Fibroblast of skin of back (primary cell): ENCODE measurements at regions not wholly inside any gene's neighbourhood (a gene's known extent, or its start where the extent isn't known, plus 50 kb on each side); places are given as distances from the start of the nearest gene placed in this dataset.

Source experiments
- DNase-seq: peaks from one replicate; pipeline ENCODE4 v3.0.0-alpha.2; 2013

DNA sequence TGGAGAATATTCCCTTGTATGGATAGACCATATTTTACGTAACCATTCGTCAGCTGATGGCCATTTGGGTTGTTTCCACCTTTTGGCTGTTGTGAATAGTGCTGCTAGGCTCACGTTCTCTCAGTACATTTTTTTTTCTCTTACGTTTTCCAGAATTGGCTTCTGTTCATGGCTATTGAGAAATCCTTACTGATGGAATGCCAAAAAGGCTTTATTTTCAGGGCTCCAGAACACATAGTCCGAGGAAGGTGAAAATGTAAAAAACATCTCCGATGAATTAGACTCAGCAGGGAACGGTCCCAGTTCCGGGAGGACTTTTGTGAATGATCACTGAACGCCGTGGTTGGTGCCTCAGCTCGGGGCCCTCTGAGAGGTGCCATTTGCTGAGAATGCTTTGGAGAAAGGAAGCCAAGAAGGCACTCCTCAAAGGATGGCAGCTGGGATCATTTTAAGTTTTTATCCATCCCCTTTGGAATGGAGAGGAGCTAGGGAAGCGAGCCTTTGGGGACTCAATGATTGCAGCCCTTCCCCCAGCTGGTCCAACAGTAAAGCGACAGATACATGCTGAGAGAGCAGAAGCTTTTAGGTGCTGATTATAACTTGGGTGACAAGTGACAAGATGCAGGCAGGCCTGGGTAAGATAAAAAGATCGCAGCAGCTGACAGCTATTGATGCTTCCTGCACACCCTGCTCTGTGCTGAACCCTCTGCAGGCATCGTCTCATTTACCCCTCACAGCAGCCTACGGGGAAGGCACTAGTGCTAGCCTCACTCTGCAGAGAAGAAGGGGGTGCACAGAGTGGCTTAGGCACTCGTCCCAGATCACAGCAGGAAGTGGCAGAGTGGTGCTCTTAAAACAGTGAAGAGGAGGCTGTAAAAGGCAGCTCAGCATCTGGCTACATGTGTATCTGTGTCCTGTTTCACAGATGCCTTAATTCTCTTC lies 133.4 kb upstream of the KCNG1 start:
- no peak for DNase-seq

DNA sequence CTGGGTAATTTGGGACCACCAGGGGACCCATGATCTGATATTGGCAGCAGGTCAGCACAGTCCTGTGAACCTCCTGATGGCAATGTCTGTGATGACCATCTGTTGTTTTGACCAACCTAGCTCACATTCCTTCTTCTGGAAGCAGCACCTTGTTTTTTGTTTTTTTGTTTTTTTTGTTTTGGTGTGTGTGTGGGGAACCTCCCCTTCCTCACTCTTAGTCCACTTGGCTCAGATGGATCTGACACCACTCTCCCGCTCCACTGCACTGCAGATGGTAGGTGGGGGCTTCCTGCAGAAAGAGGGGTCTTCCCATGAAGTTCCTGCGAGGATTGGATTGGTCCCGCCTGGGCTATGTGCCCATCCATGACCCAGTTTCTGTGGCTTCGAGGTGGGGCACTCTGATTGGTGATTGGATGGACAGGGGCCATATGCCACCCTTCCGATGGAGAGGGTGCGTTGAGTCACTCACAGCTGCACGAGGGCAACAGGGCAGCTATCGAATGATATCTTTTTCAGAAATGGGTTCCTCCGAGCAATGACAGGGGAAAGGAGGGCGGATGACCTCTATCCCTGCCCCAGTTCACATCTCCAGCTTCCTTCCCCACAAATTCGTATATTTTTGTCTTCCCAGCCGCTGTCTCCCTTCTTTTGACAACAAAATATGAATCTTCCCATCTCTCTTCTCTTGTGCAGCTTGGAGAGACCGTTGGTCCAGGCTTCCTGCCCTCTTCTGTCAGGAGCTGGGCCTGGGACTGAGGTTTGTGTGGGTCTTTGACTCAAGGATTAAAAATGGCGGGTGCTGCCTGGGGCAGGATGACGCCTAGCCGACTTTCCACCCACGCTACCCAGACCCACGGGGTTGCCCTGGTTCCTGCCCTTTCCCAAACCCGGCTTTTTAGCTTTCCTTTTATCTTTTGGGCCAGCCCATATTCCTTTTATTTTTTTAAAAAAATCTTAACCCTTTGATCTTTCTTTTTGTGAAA lies 132.1 kb upstream of the KCNG1 start:
- DNase-seq = no peak

- no peak for DNase-seq
Observed at GRCh38 chr20:51153867-51154707, 131.2 kb upstream of the KCNG1 start.

- no peak for DNase-seq
Observed at GRCh38 chr20:51148941-51149340, 126.0 kb upstream of the KCNG1 start.

GRCh38 chr20:51144476-51144875 lies 121.6 kb upstream of the KCNG1 start:
- DNase-seq = no peak

DNA sequence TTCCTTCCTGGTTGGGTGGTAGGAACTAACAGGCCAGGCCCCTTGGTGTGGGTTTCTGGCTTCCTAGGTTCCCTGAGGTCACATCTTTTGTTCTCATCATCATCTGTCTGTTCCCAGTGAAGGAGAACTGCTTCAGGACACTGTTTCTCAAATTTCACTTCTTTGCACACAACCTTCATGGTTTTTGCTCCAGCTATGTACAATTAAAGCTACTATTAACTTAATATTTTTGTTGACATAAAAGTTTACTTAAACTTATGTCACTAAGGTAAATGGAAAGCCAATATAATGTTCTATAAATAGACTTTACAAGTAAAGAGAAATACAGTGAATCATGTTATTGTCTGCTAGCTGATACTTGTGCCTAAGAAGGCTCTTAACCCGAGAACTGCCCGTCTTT lies 120.7 kb upstream of the KCNG1 start:
- no peak for DNase-seq

DNA sequence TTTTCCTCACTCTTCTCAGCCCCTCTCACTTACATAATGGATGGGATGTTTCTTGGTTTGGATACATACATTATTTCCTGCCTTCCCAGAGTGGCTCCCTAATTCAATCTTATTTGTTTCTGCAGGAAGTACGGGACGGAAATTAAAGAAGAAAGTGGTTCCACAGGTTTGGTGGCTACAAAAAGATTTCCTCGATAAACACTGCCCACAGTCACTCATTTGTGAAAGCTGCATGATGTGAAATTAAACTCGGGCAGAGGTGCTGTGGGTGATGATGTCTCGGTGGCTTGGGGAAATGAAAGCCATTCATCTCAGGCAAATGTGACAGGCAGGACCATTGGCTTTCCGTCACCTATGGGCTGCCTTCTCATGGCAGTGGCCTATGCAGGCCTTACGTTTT lies 119.5 kb upstream of the KCNG1 start:
- DNase-seq = no peak

GRCh38 chr20:51140671-51141070 lies 117.8 kb upstream of the KCNG1 start:
- DNase-seq = no peak

- no peak for DNase-seq
Observed at GRCh38 chr20:51139891-51140290, 117.0 kb upstream of the KCNG1 start.

- DNase-seq = no peak
Observed at GRCh38 chr20:51138576-51138975, 115.7 kb upstream of the KCNG1 start.

DNA sequence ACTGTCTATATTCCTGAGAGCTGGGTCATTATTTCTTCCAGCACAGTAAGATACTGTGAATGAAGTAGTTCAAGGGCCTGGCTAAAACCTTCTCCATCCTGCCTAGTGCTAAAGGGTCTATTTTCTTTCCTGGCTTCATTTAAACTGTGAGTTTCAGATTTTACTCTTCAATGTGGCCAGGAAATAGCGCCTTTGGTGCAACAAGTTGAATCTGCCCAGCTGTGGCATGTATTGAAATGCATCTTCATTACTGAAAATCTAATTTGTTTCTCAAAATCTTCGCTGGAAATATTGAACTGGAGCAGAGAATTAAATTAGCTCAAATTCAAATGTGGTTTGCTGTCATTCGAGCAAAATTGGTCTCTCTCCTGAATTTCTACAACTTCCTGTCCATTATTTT lies 114.6 kb upstream of the KCNG1 start:
- no peak for DNase-seq

DNA sequence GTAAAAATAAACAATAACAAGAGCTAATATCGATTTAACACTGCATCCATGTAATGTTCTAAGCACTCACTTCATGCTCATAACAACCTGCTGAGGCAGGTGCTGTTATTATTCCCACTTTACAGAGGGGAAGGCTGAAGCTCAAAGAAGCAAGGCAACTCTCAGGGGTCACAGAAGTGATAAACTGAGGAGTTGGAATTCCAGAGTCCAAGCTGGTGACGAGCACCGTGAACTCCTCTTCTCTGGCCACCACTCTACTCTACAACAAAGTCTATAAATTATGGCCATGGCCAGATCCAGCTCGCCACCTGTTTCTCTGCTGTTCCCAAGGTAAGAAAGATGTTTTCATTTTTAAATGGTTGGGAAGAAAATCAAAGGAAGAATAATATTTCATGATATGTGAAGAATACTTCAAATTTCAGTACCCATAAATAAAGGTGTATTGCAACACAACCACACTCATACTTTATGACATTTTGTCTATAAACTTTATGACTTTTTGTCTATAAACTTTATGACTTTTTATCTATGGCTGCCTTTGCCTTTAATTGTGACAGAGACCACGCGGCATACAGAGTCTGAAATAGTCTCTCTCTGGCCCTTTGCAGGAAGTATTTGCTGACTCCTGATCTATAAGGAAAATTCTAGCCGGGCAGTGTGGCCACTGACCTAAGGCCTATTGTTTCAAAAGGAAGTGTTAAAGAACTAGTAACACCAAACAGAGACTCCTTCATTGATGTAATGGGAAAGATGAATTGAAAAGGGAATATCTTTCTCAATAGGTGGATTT lies 113.2 kb upstream of the KCNG1 start:
- no peak for DNase-seq

DNA sequence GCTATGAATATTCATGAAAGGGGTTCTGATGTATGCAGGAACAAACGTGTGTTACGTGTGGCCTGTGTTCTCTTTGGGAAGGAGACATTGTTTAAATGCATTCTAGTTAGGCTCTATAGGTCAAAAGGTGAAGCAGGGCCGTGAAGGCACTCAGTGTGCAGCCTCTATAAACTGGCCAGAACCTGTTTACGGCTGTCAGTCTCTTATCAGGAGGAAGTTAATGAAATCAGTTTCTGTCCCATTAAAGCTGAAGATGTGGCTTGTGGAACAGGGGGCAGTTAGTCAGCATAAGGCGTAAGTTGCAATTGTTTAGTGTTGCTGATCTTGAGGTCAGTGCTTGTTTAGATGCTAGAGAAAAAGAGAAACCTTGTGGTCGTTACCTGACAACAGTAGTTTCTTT lies 111.5 kb upstream of the KCNG1 start:
- DNase-seq = no peak

- DNase-seq = peak; percentile 21
Observed at GRCh38 chr20:51132279-51132678, 109.4 kb upstream of the KCNG1 start.

- DNase-seq = no peak
Observed at GRCh38 chr20:51131811-51132210, 108.9 kb upstream of the KCNG1 start.

- DNase-seq = no peak
Observed at GRCh38 chr20:51129147-51129776, 106.4 kb upstream of the KCNG1 start.

GRCh38 chr20:51128198-51128597 lies 105.3 kb upstream of the KCNG1 start:
- peak; percentile 89 for DNase-seq

- no peak for DNase-seq
Observed at GRCh38 chr20:51127713-51128112, 104.8 kb upstream of the KCNG1 start.

DNA sequence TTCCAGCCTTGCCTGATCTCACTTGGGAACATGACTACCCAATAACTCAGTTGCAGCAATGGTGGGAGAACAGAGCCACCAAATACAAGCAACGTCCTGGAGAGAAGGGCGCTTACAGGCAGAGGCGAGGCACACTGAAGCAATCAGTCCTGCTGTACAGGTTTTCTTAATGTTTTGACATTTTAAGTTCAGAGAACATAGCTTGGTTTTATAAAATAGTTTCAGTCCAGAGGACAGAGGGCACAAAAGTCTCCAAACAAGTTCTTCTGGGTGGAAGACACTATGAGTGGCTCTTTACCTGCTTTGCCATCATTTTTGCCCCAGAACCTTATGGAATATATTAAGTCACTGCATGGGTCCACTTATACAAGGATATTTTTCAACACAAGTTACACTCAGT lies 103.4 kb upstream of the KCNG1 start:
- no peak for DNase-seq

- DNase-seq = no peak
Observed at GRCh38 chr20:51125780-51126179, 102.9 kb upstream of the KCNG1 start.

DNA sequence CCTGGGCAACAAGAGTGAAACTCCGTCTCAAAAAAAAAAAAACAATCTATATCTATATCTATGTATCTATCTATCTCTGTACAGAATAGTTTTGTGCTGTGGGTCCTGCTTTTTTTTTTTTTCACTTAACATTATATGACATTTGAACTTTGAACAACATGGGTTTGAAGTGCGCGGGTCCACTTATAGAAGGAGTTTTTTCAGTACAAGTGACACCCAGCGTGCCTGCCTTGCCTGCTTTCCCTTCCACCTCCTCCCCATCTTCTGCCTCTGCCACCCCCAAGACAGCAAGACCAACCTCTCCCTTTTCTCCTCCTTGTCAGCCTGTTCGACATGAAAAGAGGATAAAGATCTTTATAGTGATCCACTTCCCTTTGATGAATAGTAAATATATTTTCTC lies 102.2 kb upstream of the KCNG1 start:
- DNase-seq = no peak
